ENCODE measurements at regions not wholly inside any gene's neighbourhood (a gene's known extent, or its start where the extent isn't known, plus 50 kb on each side); places are given as distances from the start of the nearest gene placed in this dataset.

DNA sequence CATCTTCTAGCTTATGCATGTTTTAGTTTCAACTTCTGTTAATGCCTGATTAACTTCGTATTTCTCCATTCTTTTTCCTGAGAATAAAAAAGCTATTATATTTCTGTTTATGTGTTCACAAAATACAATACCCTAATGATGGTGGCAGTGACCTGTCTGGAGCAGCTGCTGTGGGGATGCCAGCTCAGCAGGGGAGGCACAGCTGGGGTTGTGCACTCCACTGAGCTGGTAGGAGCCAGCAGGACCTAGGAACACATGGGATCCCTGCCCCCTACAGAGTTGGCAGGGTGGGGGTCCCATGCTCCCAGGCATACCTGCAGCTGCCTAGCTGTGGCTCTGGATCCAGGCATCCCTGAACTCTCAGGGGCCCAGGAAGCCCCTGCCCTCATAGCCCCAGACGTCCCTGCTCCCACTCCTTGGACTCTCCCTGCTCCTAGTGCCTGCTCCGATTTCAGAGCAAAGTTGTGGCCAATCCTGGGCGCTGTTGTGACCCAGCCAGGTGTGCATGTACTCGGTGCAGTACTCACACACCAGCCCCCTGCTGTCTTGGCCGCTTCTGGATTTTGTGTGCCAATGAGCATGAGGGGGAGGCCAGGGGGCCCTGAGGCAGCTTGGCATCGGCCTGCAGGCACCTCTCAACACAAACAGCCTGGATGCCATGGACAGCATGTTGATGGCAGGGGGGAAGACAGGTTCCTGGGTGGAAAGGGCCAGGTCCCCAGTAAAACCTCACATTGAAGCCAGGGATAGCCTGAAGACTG is 546.0 kb downstream of the ZNF804A start:
- Histone ChIP-seq H3K4me3 (no peak overlapping the region), H3K27me3 (no peaks in the 10 kb centered on the region), H3K36me3 (no peaks in the 10 kb centered on the region), H3K27ac (no peak overlapping the region), H3K4me1 (no peaks in the 10 kb centered on the region), H3K9me3 (no peaks in the 10 kb centered on the region)
- ATAC-seq (ENCODE audit: low FRiP score in 2 of 2) (peak in 1 of 2 donors; percentile 62), DNase-seq (peak in 1 of 2 donors; percentile 35)
- TF ChIP-seq POLR2AphosphoS5 (IDR thresholded peaks at IDR 0.05), result no peak
- no peak for TF ChIP-seq POLR2A (IDR thresholded peaks at IDR 0.05)
- no peak for TF ChIP-seq EP300 (IDR thresholded peaks at IDR 0.05)
- TF ChIP-seq, protein P1, sequence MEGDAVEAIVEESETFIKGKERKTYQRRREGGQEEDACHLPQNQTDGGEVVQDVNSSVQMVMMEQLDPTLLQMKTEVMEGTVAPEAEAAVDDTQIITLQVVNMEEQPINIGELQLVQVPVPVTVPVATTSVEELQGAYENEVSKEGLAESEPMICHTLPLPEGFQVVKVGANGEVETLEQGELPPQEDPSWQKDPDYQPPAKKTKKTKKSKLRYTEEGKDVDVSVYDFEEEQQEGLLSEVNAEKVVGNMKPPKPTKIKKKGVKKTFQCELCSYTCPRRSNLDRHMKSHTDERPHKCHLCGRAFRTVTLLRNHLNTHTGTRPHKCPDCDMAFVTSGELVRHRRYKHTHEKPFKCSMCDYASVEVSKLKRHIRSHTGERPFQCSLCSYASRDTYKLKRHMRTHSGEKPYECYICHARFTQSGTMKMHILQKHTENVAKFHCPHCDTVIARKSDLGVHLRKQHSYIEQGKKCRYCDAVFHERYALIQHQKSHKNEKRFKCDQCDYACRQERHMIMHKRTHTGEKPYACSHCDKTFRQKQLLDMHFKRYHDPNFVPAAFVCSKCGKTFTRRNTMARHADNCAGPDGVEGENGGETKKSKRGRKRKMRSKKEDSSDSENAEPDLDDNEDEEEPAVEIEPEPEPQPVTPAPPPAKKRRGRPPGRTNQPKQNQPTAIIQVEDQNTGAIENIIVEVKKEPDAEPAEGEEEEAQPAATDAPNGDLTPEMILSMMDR (IDR thresholded peaks at IDR 0.05), result no peak
- 73% methylated on average over 1 to 7 of the region's 7 CpGs for whole genome bisulfite sequencing, 2 donors

DNA sequence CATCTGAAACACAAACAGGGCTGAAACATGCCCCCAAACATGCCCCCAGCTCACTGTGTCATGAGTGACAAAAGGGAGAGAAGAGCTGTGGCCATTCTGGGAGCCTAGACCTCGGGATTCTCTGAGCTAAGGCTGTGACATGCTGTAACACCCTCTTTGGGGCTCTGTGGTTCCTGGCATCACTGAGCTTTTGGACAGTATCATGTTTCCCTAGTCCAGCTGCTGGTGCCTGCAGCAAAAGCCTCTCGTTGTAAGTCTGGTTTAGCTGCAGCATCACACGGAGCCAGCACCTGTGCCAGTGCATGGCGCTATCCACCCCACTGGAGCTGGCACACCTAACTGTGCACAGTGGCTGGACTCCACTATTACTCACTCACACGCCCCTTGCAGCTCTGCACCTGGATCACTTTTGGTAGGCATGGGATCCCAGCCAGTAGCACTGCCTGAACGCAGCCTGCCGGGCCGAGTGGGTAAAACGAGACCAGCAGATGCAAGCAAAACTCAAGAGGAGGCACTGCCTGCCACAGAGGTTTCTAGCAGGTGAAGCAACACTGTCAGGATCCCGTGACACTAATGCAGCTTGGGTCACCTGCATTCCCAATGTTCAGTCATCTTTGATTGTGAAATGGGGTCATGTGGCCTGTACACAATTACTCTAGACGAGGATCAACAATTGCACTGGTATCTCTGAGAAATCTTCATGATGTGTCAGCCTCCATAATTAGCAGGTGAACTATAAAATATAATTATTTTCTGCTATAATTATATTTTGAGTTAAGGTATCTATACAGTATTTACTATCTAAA is 547.2 kb downstream of the ZNF804A start:
- Histone ChIP-seq H3K4me3 (no peak overlapping the region), H3K9me3 (no peaks in the 10 kb centered on the region), H3K4me1 (no peaks in the 10 kb centered on the region), H3K27me3 (no peaks in the 10 kb centered on the region), H3K36me3 (no peaks in the 10 kb centered on the region), H3K27ac (no peak overlapping the region)
- TF ChIP-seq EP300 (IDR thresholded peaks at IDR 0.05), result no peak
- no peak for TF ChIP-seq POLR2AphosphoS5 (IDR thresholded peaks at IDR 0.05)
- TF ChIP-seq, protein P1 (IDR thresholded peaks at IDR 0.05), result no peak
- no peak for TF ChIP-seq POLR2A (IDR thresholded peaks at IDR 0.05)
- peak in 1 of 2 donors; percentile 33 for DNase-seq
- 86 to 87% methylated on average over 9 to 11 of the region's 11 CpGs for WGBS, 2 donors
- ATAC-seq (ENCODE audit: low FRiP score in 2 of 2), result peak in 1 of 2 donors; percentile 19

DNA sequence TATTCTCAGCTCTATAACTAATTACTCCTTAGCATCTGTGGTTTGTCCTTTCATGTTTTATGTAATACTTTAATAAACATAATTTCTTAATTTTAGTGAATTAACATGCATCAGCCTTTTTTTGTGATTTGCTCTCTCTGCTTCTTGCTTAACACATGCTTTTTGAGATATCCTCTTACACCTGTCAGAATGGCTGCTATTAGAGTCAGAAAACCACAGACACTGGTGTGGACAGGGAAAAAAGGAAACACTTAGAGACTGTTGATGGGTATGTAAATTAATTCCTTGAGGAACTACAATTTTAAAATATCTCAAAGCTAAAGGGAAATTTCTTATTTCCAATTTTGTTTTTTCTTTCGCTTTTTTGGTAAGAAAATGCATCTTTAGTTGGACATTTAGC is 549.0 kb downstream of the ZNF804A start:
- H3K27ac ChIP-seq, result no peak overlapping the region
- ATAC-seq (ENCODE audit: low FRiP score in 2 of 2), result no peak
- H3K4me3 ChIP-seq, result no peak overlapping the region
- TF ChIP-seq, protein P1 (IDR thresholded peaks at IDR 0.05), result no peak
- no peak for TF ChIP-seq EP300 (IDR thresholded peaks at IDR 0.05)
- no peak for TF ChIP-seq POLR2A (IDR thresholded peaks at IDR 0.05)
- no peak for TF ChIP-seq POLR2AphosphoS5 (IDR thresholded peaks at IDR 0.05)
- H3K36me3 ChIP-seq, result no peaks in the 10 kb centered on the region
- no peak for DNase-seq
- no peaks in the 10 kb centered on the region for H3K4me1 ChIP-seq
- H3K27me3 ChIP-seq, result no peaks in the 10 kb centered on the region
- 74 to 90% methylated on average over 1 of the region's 1 CpG for WGBS, 2 donors
- H3K9me3 ChIP-seq, result no peaks in the 10 kb centered on the region

DNA sequence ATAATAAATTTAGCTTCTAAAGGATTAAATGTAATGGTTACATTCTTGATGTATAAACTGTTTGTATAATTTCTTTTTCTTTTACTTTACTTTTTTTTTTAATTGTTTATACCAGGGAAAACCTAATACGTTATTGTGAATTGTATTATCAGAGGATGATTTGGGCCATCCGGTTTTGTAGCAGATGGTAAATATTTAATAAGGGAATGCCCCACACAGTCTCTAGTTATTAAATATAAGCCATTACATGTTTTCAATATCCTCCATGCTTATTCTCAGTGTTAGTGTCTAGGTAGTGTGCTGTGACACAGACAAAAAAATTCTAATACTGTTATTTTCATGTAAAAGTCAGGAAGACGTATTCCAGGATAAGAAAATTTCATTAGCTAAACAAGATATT is 553.9 kb downstream of the ZNF804A start:
- Histone ChIP-seq H3K4me1 (no peaks in the 10 kb centered on the region), H3K4me3 (no peak overlapping the region), H3K27ac (no peak overlapping the region), H3K27me3 (no peaks in the 10 kb centered on the region), H3K9me3 (no peaks in the 10 kb centered on the region), H3K36me3 (no peaks in the 10 kb centered on the region)
- no peak for TF ChIP-seq EP300 (IDR thresholded peaks at IDR 0.05)
- TF ChIP-seq, protein P1 (IDR thresholded peaks at IDR 0.05), result no peak
- no peak for TF ChIP-seq POLR2AphosphoS5 (IDR thresholded peaks at IDR 0.05)
- TF ChIP-seq POLR2A (IDR thresholded peaks at IDR 0.05), result no peak
- 67 to 68% methylated on average over 3 of the region's 3 CpGs for WGBS, 2 donors
- ATAC-seq (ENCODE audit: low FRiP score in 2 of 2) (no peak), DNase-seq (no peak)

Data from upper lobe of left lung (tissue), 6 donors.